Astrocyte (in vitro differentiated cells and primary cell): ENCODE measurements at regions not wholly inside any gene's neighbourhood (a gene's known extent, or its start where the extent isn't known, plus 50 kb on each side); places are given as distances from the start of the nearest gene placed in this dataset.

Experiments
- DNase-seq: peaks from one replicate; pipeline ENCODE4 v3.0.0-alpha.2; 2010; ENCODE audit warnings: low read depth
- FAIRE-seq: peaks from 2 replicates; lab custom pipeline; 2011; peaks lifted over from hg19 to GRCh38; lab: Jason Lieb, UNC
- H2AFZ ChIP-seq: 2 replicates; pipeline ENCODE4 v1.6.0; 2012; ENCODE audit warnings: low read depth, low read length, inconsistent platforms
- H3K27ac ChIP-seq: 2 replicates; pipeline ENCODE4 v1.5.1; 2011; ENCODE audit warnings: low read depth, low read length, inconsistent platforms
- H3K27me3 ChIP-seq: 2 replicates; pipeline ENCODE4 v1.6.0; 2011; ENCODE audit warnings: low read length, inconsistent platforms; ENCODE audit not compliant: insufficient read depth
- H3K36me3 ChIP-seq: 2 replicates; pipeline ENCODE4 v1.5.1; 2011; ENCODE audit warnings: low read length, inconsistent platforms; ENCODE audit not compliant: insufficient read depth
- H3K4me1 ChIP-seq: 2 replicates; pipeline ENCODE4 v1.5.1; 2011; ENCODE audit warnings: low read length, inconsistent platforms; ENCODE audit not compliant: insufficient read depth
- H3K4me2 ChIP-seq: 2 replicates; pipeline ENCODE4 v1.6.0; 2012; ENCODE audit warnings: low read length, inconsistent platforms
- H3K4me3 ChIP-seq: 2 replicates; pipeline ENCODE4 v1.5.1; 2011; ENCODE audit warnings: low read depth, mild to moderate bottlenecking, low read length, inconsistent platforms; ENCODE audit not compliant: insufficient read depth
- H3K79me2 ChIP-seq: 2 replicates; pipeline ENCODE4 v1.6.0; 2012; ENCODE audit warnings: mild to moderate bottlenecking, low read length, inconsistent platforms; ENCODE audit not compliant: insufficient read depth
- H3K9ac ChIP-seq: 2 replicates; pipeline ENCODE4 v1.6.0; 2012; ENCODE audit warnings: mild to moderate bottlenecking, low read length, inconsistent platforms
- H3K9me3 ChIP-seq: 2 replicates; pipeline ENCODE4 v1.5.1; 2012; ENCODE audit warnings: low read depth, mild to moderate bottlenecking, low read length, inconsistent platforms; ENCODE audit not compliant: insufficient read depth
- H4K20me1 ChIP-seq: 2 replicates; pipeline ENCODE4 v1.6.0; 2012; ENCODE audit warnings: low read length, inconsistent platforms; ENCODE audit not compliant: insufficient read depth
- H3K27ac Mint-ChIP-seq: one replicate; pipeline ENCODE4 v1.8.0; 2021; ENCODE audit warnings: mild to moderate bottlenecking, mixed read lengths; ENCODE audit not compliant: unreplicated experiment
- H3K27me3 Mint-ChIP-seq: one replicate; pipeline ENCODE4 v1.8.0; 2021; ENCODE audit warnings: low read depth, mixed read lengths; ENCODE audit not compliant: unreplicated experiment
- H3K36me3 Mint-ChIP-seq: one replicate; pipeline ENCODE4 v1.8.0; 2021; ENCODE audit warnings: low read depth, mixed read lengths; ENCODE audit not compliant: unreplicated experiment
- H3K4me1 Mint-ChIP-seq: one replicate; pipeline ENCODE4 v1.8.0; 2021; ENCODE audit warnings: low read depth, mixed read lengths; ENCODE audit not compliant: unreplicated experiment
- H3K4me3 Mint-ChIP-seq: one replicate; pipeline ENCODE4 v1.8.0; 2021; ENCODE audit warnings: mild to moderate bottlenecking, moderate library complexity, mixed read lengths; ENCODE audit not compliant: unreplicated experiment
- H3K9me3 Mint-ChIP-seq: one replicate; pipeline ENCODE4 v1.8.0; 2021; ENCODE audit warnings: mild to moderate bottlenecking, mixed read lengths; ENCODE audit not compliant: unreplicated experiment
- CTCF ChIP-seq: IDR thresholded peaks from 2 replicates; pipeline ENCODE4 v1.5.1; 2011; ENCODE audit warnings: low read depth, mild to moderate bottlenecking, inconsistent platforms, low read length, moderate library complexity; ENCODE audit not compliant: insufficient read depth
- EZH2 ChIP-seq: IDR thresholded peaks from 2 replicates; pipeline ENCODE4 v1.6.1; 2012; ENCODE audit warnings: mild to moderate bottlenecking, low read length, inconsistent platforms; ENCODE audit not compliant: insufficient read depth

- Histone ChIP-seq H3K4me1 (no peaks in the 10 kb centered on the region), H2AFZ (no peak overlapping the region), H3K79me2 (no peaks in the 10 kb centered on the region), H3K9ac (no peak overlapping the region), H3K27ac (no peak overlapping the region), H3K27me3 (no peaks in the 10 kb centered on the region), H4K20me1 (no peaks in the 10 kb centered on the region), H3K9me3 (no peaks in the 10 kb centered on the region), H3K36me3 (no peaks in the 10 kb centered on the region), H3K4me2 (no peak overlapping the region), H3K4me3 (no peak overlapping the region)
- Mint-ChIP-seq H3K36me3 (no peaks in the 10 kb centered on the region), H3K27me3 (no peaks in the 10 kb centered on the region), H3K4me3 (no peak overlapping the region), H3K9me3 (no peaks in the 10 kb centered on the region), H3K27ac (no peak overlapping the region), H3K4me1 (peaks cover 7% of the 10 kb centered on the region)
- DNase-seq (no peak), FAIRE-seq (no peak)
- no peak for TF ChIP-seq CTCF
- TF ChIP-seq EZH2, result no peak
Measured at GRCh38 chr4:12770351-12770750, 713.8 kb downstream of the RAB28 start.

DNA sequence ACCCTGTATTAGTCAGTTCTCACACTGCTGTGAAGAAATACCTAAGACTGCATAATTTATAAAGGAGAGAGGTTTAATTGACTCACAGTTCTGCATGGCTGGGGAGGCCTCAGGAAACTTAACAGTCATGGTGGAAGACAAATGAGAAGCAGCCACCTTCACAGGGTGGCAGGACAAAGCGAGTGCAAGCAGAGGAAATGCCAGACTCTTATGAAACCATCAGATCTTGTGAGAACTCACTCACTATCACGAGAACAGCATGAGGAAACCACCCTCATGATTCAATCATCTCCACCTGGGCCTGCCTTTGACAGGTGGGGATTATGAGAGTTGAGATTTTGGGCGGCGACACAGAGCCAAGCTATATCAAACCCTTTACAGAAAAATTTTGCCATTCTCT is 722.4 kb downstream of the RAB28 start:
- Mint-ChIP-seq H3K27me3 (no peaks in the 10 kb centered on the region), H3K4me1 (no peaks in the 10 kb centered on the region), H3K9me3 (no peaks in the 10 kb centered on the region), H3K36me3 (peaks cover 2% of the 10 kb centered on the region), H3K4me3 (no peak overlapping the region), H3K27ac (no peak overlapping the region)
- TF ChIP-seq EZH2 (no peak), CTCF (no peak)
- no peak overlapping the region for H3K4me2 ChIP-seq
- no peak overlapping the region for H3K4me3 ChIP-seq
- H3K36me3 ChIP-seq, result no peaks in the 10 kb centered on the region
- H4K20me1 ChIP-seq, result no peaks in the 10 kb centered on the region
- no peaks in the 10 kb centered on the region for H3K9me3 ChIP-seq
- no peaks in the 10 kb centered on the region for H3K79me2 ChIP-seq
- H3K9ac ChIP-seq, result no peak overlapping the region
- no peaks in the 10 kb centered on the region for H3K4me1 ChIP-seq
- DNase-seq (no peak), FAIRE-seq (no peak)
- no peak overlapping the region for H2AFZ ChIP-seq
- H3K27ac ChIP-seq, result no peak overlapping the region
- H3K27me3 ChIP-seq, result no peaks in the 10 kb centered on the region

- H3K9me3 ChIP-seq, result no peaks in the 10 kb centered on the region
- no peak for TF ChIP-seq CTCF
Measured at GRCh38 chr4:12747154-12747553, 737.0 kb downstream of the RAB28 start.

More at GRCh38 chr4:12747154-12747553, 737.0 kb downstream of the RAB28 start:
- Histone ChIP-seq H3K27me3 (no peaks in the 10 kb centered on the region), H2AFZ (no peak overlapping the region), H3K27ac (no peak overlapping the region), H3K79me2 (no peaks in the 10 kb centered on the region), H3K4me2 (no peak overlapping the region), H3K9ac (no peak overlapping the region), H3K36me3 (no peaks in the 10 kb centered on the region), H4K20me1 (no peaks in the 10 kb centered on the region), H3K4me3 (no peak overlapping the region), H3K4me1 (no peaks in the 10 kb centered on the region)
- DNase-seq, result no peak
- Mint-ChIP-seq H3K4me3 (no peak overlapping the region), H3K27me3 (no peaks in the 10 kb centered on the region), H3K4me1 (peaks cover 3% of the 10 kb centered on the region), H3K9me3 (peaks cover 1% of the 10 kb centered on the region), H3K27ac (no peak overlapping the region), H3K36me3 (no peaks in the 10 kb centered on the region)
- no peak for FAIRE-seq
